ENCODE measurements at regions not wholly inside any gene's neighbourhood (a gene's known extent, or its start where the extent isn't known, plus 50 kb on each side); places are given as distances from the start of the nearest gene placed in this dataset.

DNA sequence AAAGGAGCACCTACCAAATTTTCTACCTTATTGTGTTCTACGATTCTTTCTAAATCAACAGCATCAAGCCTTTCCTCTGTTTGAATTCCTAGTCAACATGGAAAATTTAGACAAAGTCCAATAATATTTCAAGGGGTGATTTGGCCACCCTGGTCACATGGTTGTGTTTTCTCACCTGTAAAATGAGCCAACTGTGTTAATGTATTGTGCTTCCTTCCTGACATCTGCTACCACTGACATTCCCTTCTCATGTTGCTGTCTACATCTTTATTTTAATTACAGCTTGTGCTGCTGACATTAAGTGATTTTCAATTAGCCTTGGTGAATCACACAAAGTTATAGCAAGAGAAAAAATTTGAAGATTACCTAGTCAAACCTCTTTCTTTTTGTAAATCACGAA is 83.0 kb upstream of the NPSR1 start:
- TF ChIP-seq, protein P1, sequence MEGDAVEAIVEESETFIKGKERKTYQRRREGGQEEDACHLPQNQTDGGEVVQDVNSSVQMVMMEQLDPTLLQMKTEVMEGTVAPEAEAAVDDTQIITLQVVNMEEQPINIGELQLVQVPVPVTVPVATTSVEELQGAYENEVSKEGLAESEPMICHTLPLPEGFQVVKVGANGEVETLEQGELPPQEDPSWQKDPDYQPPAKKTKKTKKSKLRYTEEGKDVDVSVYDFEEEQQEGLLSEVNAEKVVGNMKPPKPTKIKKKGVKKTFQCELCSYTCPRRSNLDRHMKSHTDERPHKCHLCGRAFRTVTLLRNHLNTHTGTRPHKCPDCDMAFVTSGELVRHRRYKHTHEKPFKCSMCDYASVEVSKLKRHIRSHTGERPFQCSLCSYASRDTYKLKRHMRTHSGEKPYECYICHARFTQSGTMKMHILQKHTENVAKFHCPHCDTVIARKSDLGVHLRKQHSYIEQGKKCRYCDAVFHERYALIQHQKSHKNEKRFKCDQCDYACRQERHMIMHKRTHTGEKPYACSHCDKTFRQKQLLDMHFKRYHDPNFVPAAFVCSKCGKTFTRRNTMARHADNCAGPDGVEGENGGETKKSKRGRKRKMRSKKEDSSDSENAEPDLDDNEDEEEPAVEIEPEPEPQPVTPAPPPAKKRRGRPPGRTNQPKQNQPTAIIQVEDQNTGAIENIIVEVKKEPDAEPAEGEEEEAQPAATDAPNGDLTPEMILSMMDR (IDR thresholded peaks at IDR 0.05): no peak
- TF ChIP-seq POLR2A (IDR thresholded peaks at IDR 0.05; ENCODE audit: low read depth) (no peak), EP300 (IDR thresholded peaks at IDR 0.05) (no peak), POLR2AphosphoS5 (IDR thresholded peaks at IDR 0.05) (no peak)

Measured in esophagus muscularis mucosa (tissue), 4 donors.